Pancreas (tissue), 10 donors: ENCODE measurements at regions not wholly inside any gene's neighbourhood (a gene's known extent, or its start where the extent isn't known, plus 50 kb on each side); places are given as distances from the start of the nearest gene placed in this dataset.

Experiments used
- ATAC-seq, 4 donors: fragments of 200-7000 bp; cut with Tn5 transposase; one replicate each; pipeline versions ENCODE4 v1.8.0 to v1.9.1; 2020; ENCODE audit warnings: mild to moderate bottlenecking in 4 of 4, moderate library complexity in 4 of 4
- DNase-seq, 6 donors: peaks; one replicate each; pipeline ENCODE4 v3.0.0-alpha.2; 2020
- FAIRE-seq: peaks from 2 replicates; lab custom pipeline; 2012; peaks lifted over from hg19 to GRCh38; lab: Jason Lieb, UNC
- H3K27ac ChIP-seq, 4 donors: fragments of 200-600 bp; sonication (generic); 1 replicate in 3 of 4; 2 replicates in 1 of 4; pipeline versions ENCODE4 v1.5.0 to v1.8.0; 2020
- H3K27me3 ChIP-seq, 4 donors: fragments of 200-600 bp; one replicate each; pipeline ENCODE4 v1.8.0; 2021
- H3K36me3 ChIP-seq, 3 donors: fragments of 200-600 bp; sonication (generic) in 1 of 3; one replicate each; pipeline versions ENCODE4 v1.5.0 to v1.8.0; 2020 to 2021
- H3K4me1 ChIP-seq, 3 donors: fragments of 200-600 bp; one replicate each; pipeline ENCODE4 v1.8.0; 2021
- H3K4me3 ChIP-seq, 4 donors: fragments of 200-600 bp; sonication (generic) in 2 of 4; one replicate each; pipeline versions ENCODE4 v1.5.0 to v1.8.0; 2020 to 2021
- H3K9me3 ChIP-seq, 4 donors: fragments of 200-600 bp; one replicate each; pipeline ENCODE4 v1.8.0; 2021
- CTCF ChIP-seq, 4 donors: fragments of 200-600 bp; sonication (generic) in 3 of 4; IDR thresholded peaks; one replicate each; pipeline versions ENCODE4 v1.5.0 to v1.8.0; 2021; ENCODE audit warnings: antibody characterized with exemption in 4 of 4
- WGBS, 2 donors: extraction: QIAGEN DNeasy Blood & Tissue Kit; methylation state at CpG; one replicate each; pipeline ENCODE4 v1.1.7; 2013; 5-methylcytosine and 5-hydroxymethylcytosine counted together
- intact Hi-C, 3 donors: fragments of 100-400 bp; cut with DNase I; formaldehyde crosslinking; loops; one replicate each; pipeline versions ENCODE4 v1.11.1 to v1.14.2; 2022
- donor health status: healthy with polysubstance abuse.
- donor health status: DM: no; HTN: no; CAD: no; lungs with moderate emphysema.
- donor health status: DM: no; HTN: no; CAD: no.
- donor health status: control.
- donor health status: control.
- donor health status: Bipolar disorder and iron deficiency.
- donor health status: DM: yes; HTN: yes; CAD: no.
- donor health status: DM: no; HTN: no; CAD: no.
- donor health status: DM: no; HTN: no; CAD: no.
- donor health status: DM: yes; HTN: yes; CAD: no.

- FAIRE-seq (no peak), DNase-seq (no peak), ATAC-seq (no peak)
- Histone ChIP-seq H3K36me3 (no peaks in the 10 kb centered on the region), H3K4me3 (no peak overlapping the region), H3K27ac (no peak overlapping the region), H3K9me3 (no peaks in the 10 kb centered on the region), H3K4me1 (peaks cover 0 to 12% (median 10%) of the 10 kb centered on the region in 3 donors), H3K27me3 (no peaks in the 10 kb centered on the region)
- 91 to 93% methylated on average over 6 of the region's 6 CpGs for WGBS, 2 donors
- no peak for TF ChIP-seq CTCF (IDR thresholded peaks at IDR 0.05)
- intact Hi-C loops, result no loop called here
Measured at GRCh38 chr4:71133491-71133890, 140.0 kb downstream of the DCK start.

GRCh38 chr4:71136071-71136470 lies 142.6 kb downstream of the DCK start:
- Histone ChIP-seq H3K27me3 (no peaks in the 10 kb centered on the region), H3K36me3 (no peaks in the 10 kb centered on the region), H3K4me3 (no peak overlapping the region), H3K4me1 (peaks cover 0 to 12% (median 10%) of the 10 kb centered on the region in 3 donors), H3K27ac (peak overlapping the region in 2 of 4 donors; percentile 21 to 28), H3K9me3 (no peaks in the 10 kb centered on the region)
- WGBS, 2 donors, result 67 to 78% methylated on average over 1 of the region's 1 CpG
- DNase-seq, result no peak
- ATAC-seq, result no peak
- TF ChIP-seq CTCF (IDR thresholded peaks at IDR 0.05), result no peak
- no peak for FAIRE-seq
- intact Hi-C loops, result no loop called here

- no peaks in the 10 kb centered on the region for H3K36me3 ChIP-seq
- peak overlapping the region in 3 of 4 donors; percentile 56 to 58 (median 57) for H3K27ac ChIP-seq
- H3K27me3 ChIP-seq, result no peaks in the 10 kb centered on the region
- H3K9me3 ChIP-seq, result no peaks in the 10 kb centered on the region
- TF ChIP-seq CTCF (IDR thresholded peaks at IDR 0.05), result no peak
- DNase-seq, result peak in 1 of 6 donors; percentile 20
- intact Hi-C loops, result no loop called here
- H3K4me1 ChIP-seq, result peaks cover 0 to 6% (median 3%) of the 10 kb centered on the region in 3 donors
- 8 to 12% methylated on average over 4 of the region's 4 CpGs for WGBS, 2 donors
- FAIRE-seq, result no peak
- no peak overlapping the region for H3K4me3 ChIP-seq
- peak; percentile 75 to 87 (median 82) for ATAC-seq
Measured at GRCh38 chr4:71138007-71138615, 144.7 kb downstream of the DCK start.

GRCh38 chr4:71140563-71140962 lies 147.1 kb downstream of the DCK start:
- Histone ChIP-seq H3K4me1 (peaks cover 0 to 6% (median 3%) of the 10 kb centered on the region in 3 donors), H3K27ac (no peak overlapping the region), H3K9me3 (no peaks in the 10 kb centered on the region), H3K4me3 (no peak overlapping the region), H3K36me3 (no peaks in the 10 kb centered on the region), H3K27me3 (no peaks in the 10 kb centered on the region)
- TF ChIP-seq CTCF (IDR thresholded peaks at IDR 0.05), result no peak
- ATAC-seq (no peak), FAIRE-seq (no peak), DNase-seq (no peak)
- 50 to 73% methylated on average over 2 of the region's 2 CpGs for WGBS, 2 donors
- intact Hi-C loops, result no loop called here

- H3K4me3 ChIP-seq, result no peak overlapping the region
- DNase-seq (no peak), ATAC-seq (no peak), FAIRE-seq (no peak)
- H3K9me3 ChIP-seq, result no peaks in the 10 kb centered on the region
- no peaks in the 10 kb centered on the region for H3K27me3 ChIP-seq
- intact Hi-C loops, result no loop called here
- no peak overlapping the region for H3K27ac ChIP-seq
- TF ChIP-seq CTCF (IDR thresholded peaks at IDR 0.05), result no peak
- WGBS, 2 donors, result 56 to 79% methylated on average over 1 of the region's 1 CpG
- no peaks in the 10 kb centered on the region for H3K36me3 ChIP-seq
- H3K4me1 ChIP-seq, result peaks cover 0 to 6% (median 3%) of the 10 kb centered on the region in 3 donors
Measured at GRCh38 chr4:71141125-71141524, 147.7 kb downstream of the DCK start.
